DND-41 (cell line): ENCODE measurements at regions not wholly inside any gene's neighbourhood (a gene's known extent, or its start where the extent isn't known, plus 50 kb on each side); places are given as distances from the start of the nearest gene placed in this dataset.

Experiments
- ATAC-seq: fragments of 200-7000 bp; cut with Tn5 transposase; 3 replicates; pipeline ENCODE4 v1.9.1; 2021; ENCODE audit warnings: low read depth; ENCODE audit not compliant: insufficient read depth
- DNase-seq: peaks from one replicate; pipeline ENCODE4 v3.0.0-alpha.2; 2020
- H2AFZ ChIP-seq: 2 replicates; pipeline ENCODE4 v1.6.0; 2012; ENCODE audit warnings: low read depth, low read length
- H3K27ac ChIP-seq: 2 replicates; pipeline ENCODE4 v1.5.1; 2012; ENCODE audit warnings: low read length, inconsistent platforms
- H3K27me3 ChIP-seq: fragments of 200-600 bp; sonication (generic); 2 replicates; pipeline ENCODE4 v1.6.0; 2012; ENCODE audit warnings: low read length, mild to moderate bottlenecking, inconsistent platforms; ENCODE audit not compliant: insufficient read depth, poor library complexity
- H3K36me3 ChIP-seq: 2 replicates; pipeline ENCODE4 v1.5.1; 2012; ENCODE audit warnings: low read length, inconsistent platforms; ENCODE audit not compliant: insufficient read depth
- H3K4me1 ChIP-seq: 2 replicates; pipeline ENCODE4 v1.5.1; 2012; ENCODE audit warnings: mild to moderate bottlenecking, low read length; ENCODE audit not compliant: insufficient read depth
- H3K4me2 ChIP-seq: 2 replicates; pipeline ENCODE4 v1.6.0; 2012; ENCODE audit warnings: mild to moderate bottlenecking, moderate library complexity, low read length, inconsistent platforms; ENCODE audit not compliant: insufficient read depth
- H3K4me3 ChIP-seq, 2 experiments: fragments of 200-600 bp in 1 of 2; shearing (Covaris generic) in 1 of 2; 2 replicates each; pipeline ENCODE4 v1.5.1; 2012 to 2016; ENCODE audit warnings: inconsistent platforms in 2 of 2, low read length in 2 of 2, mild to moderate bottlenecking in 2 of 2, low read depth in 1 of 2, moderate library complexity in 1 of 2
- H3K79me2 ChIP-seq: 2 replicates; pipeline ENCODE4 v1.6.0; 2012; ENCODE audit warnings: low read length, inconsistent platforms; ENCODE audit not compliant: insufficient read depth
- H3K9ac ChIP-seq: 2 replicates; pipeline ENCODE4 v1.6.0; 2012; ENCODE audit warnings: low read depth, mild to moderate bottlenecking, inconsistent platforms, low read length, moderate library complexity
- H3K9me3 ChIP-seq: 2 replicates; pipeline ENCODE4 v1.5.1; 2012; ENCODE audit warnings: low read length, moderate library complexity, mild to moderate bottlenecking, inconsistent platforms; ENCODE audit not compliant: insufficient read depth, severe bottlenecking
- H4K20me1 ChIP-seq: 2 replicates; pipeline ENCODE4 v1.6.0; 2012; ENCODE audit warnings: low read length; ENCODE audit not compliant: insufficient read depth
- EZH2 ChIP-seq: IDR thresholded peaks from 3 replicates; pipeline ENCODE4 v1.6.1; 2012; ENCODE audit warnings: borderline replicate concordance, low read depth, mild to moderate bottlenecking, moderate library complexity, low read length, inconsistent platforms; ENCODE audit not compliant: severe bottlenecking
- TF ChIP-seq, protein P1 (sequence below): IDR thresholded peaks from 2 replicates; pipeline ENCODE4 v1.5.1; 2012; ENCODE audit warnings: borderline replicate concordance, low read length, moderate library complexity, mild to moderate bottlenecking; ENCODE audit not compliant: poor library complexity, severe bottlenecking; ENCODE audit errors: extremely low read depth

GRCh38 chr15:38074029-38074428 is 139.6 kb downstream of the TMCO5A start:
- Histone ChIP-seq H3K9me3 (no peaks in the 10 kb centered on the region), H3K27me3 (peaks cover 3% of the 10 kb centered on the region), H3K4me3 (no peak overlapping the region), H2AFZ (no peak overlapping the region), H3K79me2 (no peaks in the 10 kb centered on the region), H3K27ac (no peak overlapping the region), H3K4me1 (no peaks in the 10 kb centered on the region), H4K20me1 (no peaks in the 10 kb centered on the region), H3K4me2 (no peak overlapping the region), H3K36me3 (no peaks in the 10 kb centered on the region), H3K9ac (no peak overlapping the region)
- DNase-seq (no peak), ATAC-seq (no peak)
- TF ChIP-seq EZH2 = no peak
- TF ChIP-seq, protein P1, sequence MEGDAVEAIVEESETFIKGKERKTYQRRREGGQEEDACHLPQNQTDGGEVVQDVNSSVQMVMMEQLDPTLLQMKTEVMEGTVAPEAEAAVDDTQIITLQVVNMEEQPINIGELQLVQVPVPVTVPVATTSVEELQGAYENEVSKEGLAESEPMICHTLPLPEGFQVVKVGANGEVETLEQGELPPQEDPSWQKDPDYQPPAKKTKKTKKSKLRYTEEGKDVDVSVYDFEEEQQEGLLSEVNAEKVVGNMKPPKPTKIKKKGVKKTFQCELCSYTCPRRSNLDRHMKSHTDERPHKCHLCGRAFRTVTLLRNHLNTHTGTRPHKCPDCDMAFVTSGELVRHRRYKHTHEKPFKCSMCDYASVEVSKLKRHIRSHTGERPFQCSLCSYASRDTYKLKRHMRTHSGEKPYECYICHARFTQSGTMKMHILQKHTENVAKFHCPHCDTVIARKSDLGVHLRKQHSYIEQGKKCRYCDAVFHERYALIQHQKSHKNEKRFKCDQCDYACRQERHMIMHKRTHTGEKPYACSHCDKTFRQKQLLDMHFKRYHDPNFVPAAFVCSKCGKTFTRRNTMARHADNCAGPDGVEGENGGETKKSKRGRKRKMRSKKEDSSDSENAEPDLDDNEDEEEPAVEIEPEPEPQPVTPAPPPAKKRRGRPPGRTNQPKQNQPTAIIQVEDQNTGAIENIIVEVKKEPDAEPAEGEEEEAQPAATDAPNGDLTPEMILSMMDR = no peak

GRCh38 chr15:38075466-38075865 is 141.0 kb downstream of the TMCO5A start:
- Histone ChIP-seq H3K79me2 (no peaks in the 10 kb centered on the region), H3K9ac (no peak overlapping the region), H3K27ac (no peak overlapping the region), H4K20me1 (no peaks in the 10 kb centered on the region), H3K4me1 (no peaks in the 10 kb centered on the region), H2AFZ (no peak overlapping the region), H3K4me2 (no peak overlapping the region), H3K36me3 (no peaks in the 10 kb centered on the region), H3K27me3 (peaks cover 5% of the 10 kb centered on the region), H3K9me3 (no peaks in the 10 kb centered on the region), H3K4me3 (no peak overlapping the region)
- TF ChIP-seq, protein P1 = no peak
- TF ChIP-seq EZH2 = no peak
- no peak for DNase-seq
- no peak for ATAC-seq

GRCh38 chr15:38076786-38077185 is 142.3 kb downstream of the TMCO5A start:
- H3K4me2 ChIP-seq = no peak overlapping the region
- no peak overlapping the region for H3K27ac ChIP-seq
- H2AFZ ChIP-seq = no peak overlapping the region

More at GRCh38 chr15:38076786-38077185, 142.3 kb downstream of the TMCO5A start:
- Histone ChIP-seq H3K4me1 (no peaks in the 10 kb centered on the region), H3K79me2 (no peaks in the 10 kb centered on the region), H3K9ac (no peak overlapping the region), H3K9me3 (no peaks in the 10 kb centered on the region), H4K20me1 (no peaks in the 10 kb centered on the region), H3K27me3 (peaks cover 5% of the 10 kb centered on the region), H3K36me3 (no peaks in the 10 kb centered on the region), H3K4me3 (no peak overlapping the region)
- TF ChIP-seq, protein P1 = no peak
- DNase-seq (no peak), ATAC-seq (no peak)
